ENCODE measurements at regions not wholly inside any gene's neighbourhood (a gene's known extent, or its start where the extent isn't known, plus 50 kb on each side); places are given as distances from the start of the nearest gene placed in this dataset.
A peak's percentile ranks its signal among the peaks of the same experiment; 100 is the strongest.
"Not testable (repeated sequence)": the region's sequence is repeated elsewhere in the genome, so short reads cannot be mapped to it uniquely, and the experiment has no call there.

GRCh38 chr17:51347851-51348584 is 87.7 kb downstream of the UTP18 start:
- no peak for DNase-seq (ENCODE audit: low spot score)
- intact Hi-C loops (cut with DNase I): no loop called here
- ATAC-seq: no peak

- no peak for DNase-seq (ENCODE audit: low spot score)
- intact Hi-C loops (cut with DNase I): no loop called here
Observed at GRCh38 chr17:51351080-51351479, 90.7 kb downstream of the UTP18 start.

GRCh38 chr17:51351890-51352289 is 91.5 kb downstream of the UTP18 start:
- peak; percentile 68 for DNase-seq (ENCODE audit: low spot score)
- peak; percentile 60 for ATAC-seq
- intact Hi-C loops (cut with DNase I): no loop called here

More at GRCh38 chr17:51351080-51351479, 90.7 kb downstream of the UTP18 start:
- ATAC-seq: no peak

GRCh38 chr17:51352798-51353197 is 92.5 kb downstream of the UTP18 start:
- no peak for DNase-seq (ENCODE audit: low spot score)
- no peak for ATAC-seq
- intact Hi-C loops (cut with DNase I): no loop called here

- intact Hi-C loops (cut with DNase I): no loop called here
- no peak for DNase-seq (ENCODE audit: low spot score)
- ATAC-seq: no peak
Observed at GRCh38 chr17:51353296-51353695, 93.0 kb downstream of the UTP18 start.

GRCh38 chr17:51354936-51355335 is 94.6 kb downstream of the UTP18 start:
- DNase-seq (ENCODE audit: low spot score) (no peak), ATAC-seq (no peak)
- intact Hi-C loops (cut with DNase I): no loop called here

GRCh38 chr17:51355441-51356410 is 95.4 kb downstream of the UTP18 start:
- intact Hi-C loops (cut with DNase I): no loop called here
- no peak for DNase-seq (ENCODE audit: low spot score)
- peak; percentile 77 for ATAC-seq

GRCh38 chr17:51359055-51359454 is 98.7 kb downstream of the UTP18 start:
- ATAC-seq: no peak
- intact Hi-C loops (cut with DNase I): no loop called here

GRCh38 chr17:51362811-51363585 is 102.7 kb downstream of the UTP18 start:
- ATAC-seq (no peak), DNase-seq (ENCODE audit: low spot score) (no peak)
- intact Hi-C loops (cut with DNase I): no loop called here

More at GRCh38 chr17:51359055-51359454, 98.7 kb downstream of the UTP18 start:
- DNase-seq (ENCODE audit: low spot score): no peak

GRCh38 chr17:51365090-51365489 is 104.7 kb downstream of the UTP18 start:
- intact Hi-C loops (cut with DNase I): no loop called here
- ATAC-seq (no peak), DNase-seq (ENCODE audit: low spot score) (no peak)

GRCh38 chr17:51366866-51367265 is 106.5 kb downstream of the UTP18 start:
- DNase-seq (ENCODE audit: low spot score): no peak
- intact Hi-C loops (cut with DNase I): no loop called here
- ATAC-seq: no peak

- intact Hi-C loops (cut with DNase I); DNase-seq (ENCODE audit: low spot score); ATAC-seq: not testable (repeated sequence)
Observed at GRCh38 chr17:51367836-51368235, 107.5 kb downstream of the UTP18 start.

GRCh38 chr17:51371732-51372151 is 111.4 kb downstream of the UTP18 start:
- peak; percentile 90 for ATAC-seq
- intact Hi-C loops (cut with DNase I): no loop called here
- peak; percentile 64 for DNase-seq (ENCODE audit: low spot score)

- ATAC-seq (peak; percentile 80), DNase-seq (ENCODE audit: low spot score) (no peak)
- intact Hi-C loops (cut with DNase I): no loop called here
Observed at GRCh38 chr17:51372345-51373004, 112.1 kb downstream of the UTP18 start.

- intact Hi-C loops (cut with DNase I): no loop called here
- DNase-seq (ENCODE audit: low spot score) (no peak), ATAC-seq (no peak)
Observed at GRCh38 chr17:51373489-51374152, 113.3 kb downstream of the UTP18 start.

- DNase-seq (ENCODE audit: low spot score): no peak
- intact Hi-C loops (cut with DNase I): no loop called here
- ATAC-seq: no peak
Observed at GRCh38 chr17:51374209-51374608, 113.9 kb downstream of the UTP18 start.

GRCh38 chr17:51375771-51376170 is 115.4 kb downstream of the UTP18 start:
- DNase-seq (ENCODE audit: low spot score) (no peak), ATAC-seq (no peak)
- intact Hi-C loops (cut with DNase I): no loop called here

- intact Hi-C loops (cut with DNase I): no loop called here
- ATAC-seq (no peak), DNase-seq (ENCODE audit: low spot score) (no peak)
Observed at GRCh38 chr17:51376739-51377138, 116.4 kb downstream of the UTP18 start.
